CD4-positive, alpha-beta T cell treated with Interleukin-21 for 1 hour (primary cell): ENCODE measurements at regions not wholly inside any gene's neighbourhood (a gene's known extent, or its start where the extent isn't known, plus 50 kb on each side); places are given as distances from the start of the nearest gene placed in this dataset.
A peak's percentile ranks its signal among the peaks of the same experiment; 100 is the strongest.

ENCODE experiments used
- DNase-seq: peaks from one replicate; pipeline ENCODE4 v3.0.0-alpha.2; 2020

- no peak for DNase-seq
These were observed 56.1 kb upstream of the ELMO1 start for GRCh38 chr7:37504801-37505200.

DNA sequence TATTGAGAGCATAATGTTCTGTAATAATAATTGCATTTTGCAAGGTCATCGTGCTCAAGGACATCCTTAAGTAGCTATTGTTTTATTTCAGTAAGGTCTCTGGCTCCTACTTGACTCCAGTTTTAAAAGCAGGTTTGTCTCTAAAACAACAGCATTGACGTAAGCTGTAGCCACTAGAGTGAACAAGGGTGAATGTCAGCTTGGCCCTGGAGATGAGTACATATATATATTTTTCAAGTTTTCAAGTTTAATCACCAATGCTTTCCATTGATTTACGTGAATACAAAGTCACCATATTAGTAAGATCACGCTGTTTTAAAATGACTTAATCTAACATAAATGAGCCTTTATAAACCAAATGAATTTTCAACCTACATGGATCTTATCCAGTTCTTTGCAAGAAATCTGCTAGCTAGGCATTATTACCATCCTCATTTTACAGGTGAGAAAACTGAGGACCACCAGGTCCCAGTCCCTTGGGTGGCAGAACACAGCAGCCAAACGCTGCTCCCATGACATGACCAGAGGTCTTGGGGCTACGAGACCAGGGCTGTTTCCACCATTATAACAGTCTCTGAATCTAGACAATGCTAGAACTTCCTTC is 57.2 kb upstream of the ELMO1 start:
- DNase-seq: no peak

- no peak for DNase-seq
These were observed 59.5 kb upstream of the ELMO1 start for GRCh38 chr7:37508118-37508517.

DNA sequence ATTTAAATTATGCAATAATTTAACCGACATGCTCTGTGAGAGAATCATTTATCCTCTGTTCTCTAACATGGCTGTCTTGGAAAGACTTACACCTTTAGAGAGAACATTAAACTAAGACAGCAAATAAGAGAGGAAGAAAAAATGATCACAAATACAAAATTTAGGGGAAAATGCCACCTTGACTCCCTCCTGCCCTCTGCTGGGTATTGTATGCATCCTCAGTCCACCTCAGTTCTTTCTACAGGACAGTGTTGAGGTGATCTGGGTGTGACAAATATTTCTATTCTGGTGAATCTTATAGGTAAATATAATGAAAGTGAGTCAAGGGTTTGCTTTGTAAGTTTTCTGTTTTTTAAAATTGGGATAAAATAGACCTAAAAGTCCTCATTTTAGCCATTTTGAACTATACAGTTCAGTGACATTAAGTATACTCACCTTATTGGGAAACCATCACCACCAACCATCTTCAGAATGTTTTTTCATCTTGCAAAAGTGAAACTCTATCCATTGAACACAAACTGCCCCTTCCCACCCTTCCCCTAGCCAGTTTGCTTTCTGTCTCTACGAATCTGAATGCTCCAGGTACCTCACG is 61.5 kb upstream of the ELMO1 start:
- peak; percentile 24 for DNase-seq

GRCh38 chr7:37511915-37512314 is 63.3 kb upstream of the ELMO1 start:
- no peak for DNase-seq

GRCh38 chr7:37514497-37514896 is 65.8 kb upstream of the ELMO1 start:
- no peak for DNase-seq

- DNase-seq: no peak
These were observed 68.0 kb upstream of the ELMO1 start for GRCh38 chr7:37516664-37517063.

GRCh38 chr7:37518266-37518665 is 69.6 kb upstream of the ELMO1 start:
- no peak for DNase-seq

- DNase-seq: no peak
These were observed 75.4 kb upstream of the ELMO1 start for GRCh38 chr7:37524056-37524455.

DNA sequence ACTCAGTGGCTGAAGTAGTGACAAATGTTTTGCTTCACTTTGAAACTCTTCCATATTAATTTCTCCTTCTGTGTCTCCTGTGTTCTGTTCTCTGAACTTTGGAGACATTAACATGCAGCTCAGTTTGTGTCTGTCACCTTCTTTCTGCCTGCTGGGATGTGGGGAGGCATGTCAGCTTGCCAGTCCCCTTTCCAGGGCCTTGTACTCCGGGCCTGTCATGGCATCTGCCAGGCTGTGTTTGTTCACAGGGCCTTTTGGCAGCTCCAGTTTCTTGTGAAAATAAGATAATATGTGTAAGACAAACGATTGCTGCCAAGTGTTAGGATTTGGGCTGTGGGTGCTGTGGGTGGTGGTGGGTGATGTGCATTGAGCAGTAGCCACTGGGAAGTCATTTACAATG is 76.1 kb upstream of the ELMO1 start:
- no peak for DNase-seq

DNA sequence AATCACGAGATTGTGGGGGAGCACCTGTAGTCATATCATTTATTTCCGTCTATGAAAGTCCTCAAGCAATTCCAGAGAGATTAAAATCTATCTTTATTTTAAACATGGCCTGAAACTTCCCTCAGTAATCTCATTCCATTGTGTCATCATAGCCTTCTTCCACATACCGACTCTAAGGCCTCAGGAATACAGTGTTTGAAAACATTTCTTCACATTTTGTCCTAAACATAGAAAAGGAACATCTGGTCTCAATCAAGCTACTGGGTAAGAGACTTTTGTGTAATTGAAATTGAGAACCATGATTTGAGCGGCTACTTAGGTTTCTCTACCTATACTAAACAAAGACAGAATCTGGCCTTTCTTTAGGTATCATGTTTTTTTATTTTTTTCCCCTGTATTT is 78.0 kb upstream of the ELMO1 start:
- DNase-seq: no peak

GRCh38 chr7:37527109-37527508 is 78.4 kb upstream of the ELMO1 start:
- DNase-seq: no peak

DNA sequence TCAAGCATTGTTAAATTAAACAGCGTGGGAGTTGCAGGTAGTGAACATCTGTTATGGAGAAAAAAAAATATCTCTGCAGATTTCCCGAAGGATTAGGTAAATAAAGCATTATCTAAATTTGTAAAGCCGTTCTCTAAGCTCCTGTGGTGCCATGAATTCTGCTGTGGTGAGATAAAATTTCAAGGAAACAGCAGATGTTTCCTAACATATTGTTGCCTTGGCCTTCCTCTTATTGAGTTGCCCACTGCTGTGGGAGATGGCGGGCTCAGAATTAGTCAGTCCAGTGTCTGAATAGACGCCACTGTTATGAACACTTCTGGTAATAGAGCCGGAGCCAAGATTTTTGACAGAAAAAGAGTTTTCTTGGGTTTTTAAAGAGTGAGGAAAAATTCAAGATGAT is 82.6 kb upstream of the ELMO1 start:
- DNase-seq: no peak

- DNase-seq: no peak
These were observed 84.0 kb upstream of the ELMO1 start for GRCh38 chr7:37532636-37533035.

DNA sequence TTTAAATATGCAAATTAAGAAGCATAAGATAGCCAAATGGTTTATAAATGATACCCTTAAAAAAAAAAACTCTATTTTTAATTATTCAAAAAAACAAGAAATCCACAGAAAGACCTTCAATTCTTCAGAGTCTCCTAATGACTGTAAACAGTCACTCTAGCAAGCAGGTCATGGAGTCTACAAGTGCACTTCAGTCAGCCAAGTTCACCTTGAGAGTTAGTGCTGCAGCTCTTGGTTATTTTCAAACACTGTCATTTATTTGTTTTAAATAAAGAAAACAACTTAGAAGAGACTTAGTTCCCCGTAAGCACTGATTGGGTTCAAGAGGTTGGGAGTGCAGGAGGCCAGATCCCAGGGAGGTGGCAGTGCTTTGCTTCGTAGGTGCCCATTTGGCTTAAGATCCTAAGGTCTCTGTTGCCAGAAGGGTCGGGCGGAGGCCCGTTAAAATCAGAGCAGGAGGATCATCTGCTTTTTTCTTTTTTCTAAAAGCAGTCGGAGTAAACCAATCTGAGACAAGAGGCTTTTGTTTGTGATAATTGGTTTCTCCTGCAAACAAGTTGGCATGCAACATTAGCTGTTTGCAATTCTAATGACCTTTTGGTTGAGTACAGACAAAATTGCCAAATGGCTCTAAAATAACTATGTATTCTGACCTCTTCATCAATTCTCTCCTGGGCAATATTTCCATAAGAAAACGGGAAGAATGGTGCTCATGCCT is 86.4 kb upstream of the ELMO1 start:
- no peak for DNase-seq

GRCh38 chr7:37535841-37536240 is 87.2 kb upstream of the ELMO1 start:
- DNase-seq: no peak

DNA sequence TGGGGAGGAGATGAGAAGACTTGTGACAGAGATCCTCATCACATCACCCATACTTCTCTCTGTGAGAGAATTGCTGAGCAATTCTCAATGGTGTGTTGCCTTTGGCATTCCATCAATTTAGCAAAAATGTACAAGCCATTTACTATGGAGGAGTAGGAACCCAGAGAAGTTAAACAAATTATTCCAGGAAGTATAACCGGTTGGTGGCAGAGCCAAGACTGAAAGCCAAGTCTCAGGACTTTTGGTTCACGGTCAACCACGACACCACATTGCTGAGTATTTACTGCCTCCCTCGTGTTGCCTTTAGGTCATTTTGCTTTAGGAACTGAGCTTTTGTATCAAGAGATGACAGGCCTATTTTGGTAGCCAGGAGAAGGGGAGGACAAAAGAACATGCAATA is 88.0 kb upstream of the ELMO1 start:
- DNase-seq: no peak

DNA sequence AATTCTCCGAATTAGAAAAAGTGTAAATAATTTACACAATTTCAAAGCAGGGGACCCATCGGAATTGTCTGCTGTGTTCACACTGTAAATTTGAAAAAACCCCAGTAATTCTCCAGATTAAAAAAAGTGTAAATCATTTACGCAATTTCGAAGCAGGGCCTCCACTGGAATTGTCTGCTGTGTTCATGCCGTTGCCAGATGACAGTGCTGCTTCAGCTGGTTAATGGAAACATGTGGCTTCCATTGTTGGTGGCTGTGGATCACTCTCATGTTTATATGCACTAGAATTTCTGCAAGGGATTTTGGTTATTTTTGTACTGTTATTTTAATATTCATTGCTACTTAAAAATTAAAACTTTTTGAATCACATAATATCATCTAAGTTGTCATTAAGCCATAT is 88.8 kb upstream of the ELMO1 start:
- DNase-seq: no peak

DNA sequence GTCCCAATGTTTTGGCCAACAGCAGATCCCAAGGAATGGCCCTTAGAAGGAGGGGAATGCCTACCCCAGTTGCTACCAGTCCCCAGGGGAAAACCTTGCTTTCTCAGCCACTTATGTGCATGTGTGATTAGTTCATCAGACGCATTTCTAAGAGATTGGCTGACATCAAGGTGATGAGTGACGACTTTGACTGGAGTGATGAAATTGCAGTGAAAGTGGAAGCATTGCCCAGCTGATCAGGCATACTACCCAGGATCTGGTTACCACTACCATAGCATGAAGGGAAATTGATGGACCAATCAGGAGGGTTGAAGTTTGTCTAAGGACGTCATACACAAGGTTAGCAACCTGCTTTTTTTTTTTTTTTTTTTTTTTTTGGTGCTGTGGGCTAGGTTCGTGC is 90.3 kb upstream of the ELMO1 start:
- no peak for DNase-seq

DNA sequence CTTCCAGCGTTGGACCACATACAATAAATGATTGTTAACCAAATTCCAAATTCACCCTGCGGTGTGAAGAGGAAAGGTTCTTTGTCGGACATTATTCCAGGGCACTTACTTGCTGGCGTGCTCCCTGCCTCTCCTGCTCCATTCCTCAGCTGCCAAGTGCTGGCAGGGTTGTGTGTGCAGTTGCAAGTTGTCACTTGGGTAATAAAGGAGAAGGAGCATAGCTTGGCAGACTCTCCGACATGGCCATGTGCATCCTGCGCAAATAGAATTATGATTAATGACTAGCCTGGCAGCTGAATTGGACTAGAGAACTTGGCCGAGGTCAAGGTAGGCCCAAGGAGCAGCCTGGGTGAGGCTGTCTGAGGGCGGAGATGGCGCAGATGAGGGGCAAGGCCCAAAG is 92.3 kb upstream of the ELMO1 start:
- no peak for DNase-seq

DNA sequence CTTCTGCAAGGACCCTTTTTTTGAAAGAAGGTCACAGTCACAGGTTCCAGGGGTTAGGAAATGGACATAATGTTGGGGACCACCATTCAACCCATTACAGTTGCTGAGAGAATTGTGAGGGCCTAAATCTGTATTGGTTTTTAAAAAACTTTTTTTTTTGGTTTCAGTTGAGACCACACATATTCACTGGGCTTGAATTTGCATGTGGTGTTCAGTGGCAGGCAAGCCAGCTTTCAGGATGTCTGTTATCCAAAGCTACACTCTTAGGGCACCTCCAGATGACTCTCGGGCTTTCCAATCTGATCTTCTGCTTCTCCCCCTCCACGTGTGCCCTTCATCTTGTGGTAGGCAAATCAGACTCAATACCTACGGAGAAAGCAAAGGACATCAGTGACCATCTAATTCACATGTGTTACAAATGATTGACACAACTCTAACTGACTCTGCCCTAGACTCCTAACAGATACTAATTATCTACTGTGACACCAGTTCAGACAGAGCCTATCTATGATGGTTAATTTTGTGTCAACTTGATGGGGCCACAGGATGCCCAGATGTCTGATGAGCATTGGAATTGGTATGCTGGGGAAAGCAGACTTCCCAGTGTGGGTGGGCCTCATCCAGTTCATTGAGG is 93.3 kb upstream of the ELMO1 start:
- no peak for DNase-seq

- no peak for DNase-seq
These were observed 97.2 kb upstream of the ELMO1 start for GRCh38 chr7:37545619-37546534.

GRCh38 chr7:37546677-37547076 is 98.0 kb upstream of the ELMO1 start:
- DNase-seq: no peak
